Gastroesophageal sphincter (tissue), 3 donors: ENCODE measurements at regions not wholly inside any gene's neighbourhood (a gene's known extent, or its start where the extent isn't known, plus 50 kb on each side); places are given as distances from the start of the nearest gene placed in this dataset.

Experiments
- EP300 ChIP-seq: sonication (generic); formaldehyde crosslinking; IDR thresholded peaks from one replicate; pipeline ENCODE4 v1.6.1; 2017; ENCODE audit warnings: antibody characterized with exemption, mild to moderate bottlenecking
- POLR2A ChIP-seq, 2 donors: fragments of 450-650 bp; IDR thresholded peaks; one replicate each; pipeline ENCODE4 v1.6.1; 2017; ENCODE audit warnings: antibody characterized with exemption in 2 of 2, mild to moderate bottlenecking in 2 of 2, moderate library complexity in 1 of 2
- TF ChIP-seq, protein P1 (sequence below), 4 experiments: fragments of 200-600 bp in 2 of 4; fragments of 450-650 bp in 2 of 4; sonication (generic) in 1 of 4; IDR thresholded peaks; one replicate each; pipeline ENCODE4 v1.5.1; 2017 to 2019; ENCODE audit warnings: antibody characterized with exemption in 4 of 4, mild to moderate bottlenecking in 2 of 4, moderate library complexity in 2 of 4

DNA sequence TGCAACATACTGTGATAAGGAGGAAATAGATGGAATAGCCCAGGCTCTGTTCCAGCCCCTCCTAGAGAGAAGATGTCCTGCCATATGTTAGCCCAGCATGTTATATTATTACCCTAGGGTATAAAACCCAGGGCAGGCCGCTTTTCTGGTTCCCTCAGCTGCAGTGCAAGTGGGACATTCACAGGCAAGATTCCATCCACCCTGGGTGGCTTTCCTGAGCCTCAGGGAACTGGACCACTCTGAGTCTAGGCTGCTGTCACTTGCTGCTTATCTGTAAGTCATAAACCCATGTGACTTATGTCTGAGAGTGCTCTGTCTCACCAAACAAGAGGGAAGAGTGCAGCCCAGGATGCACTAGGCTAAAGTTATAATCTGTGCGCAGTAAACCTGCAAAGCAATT is 413.2 kb downstream of the MZT1 start:
- TF ChIP-seq, protein P1, sequence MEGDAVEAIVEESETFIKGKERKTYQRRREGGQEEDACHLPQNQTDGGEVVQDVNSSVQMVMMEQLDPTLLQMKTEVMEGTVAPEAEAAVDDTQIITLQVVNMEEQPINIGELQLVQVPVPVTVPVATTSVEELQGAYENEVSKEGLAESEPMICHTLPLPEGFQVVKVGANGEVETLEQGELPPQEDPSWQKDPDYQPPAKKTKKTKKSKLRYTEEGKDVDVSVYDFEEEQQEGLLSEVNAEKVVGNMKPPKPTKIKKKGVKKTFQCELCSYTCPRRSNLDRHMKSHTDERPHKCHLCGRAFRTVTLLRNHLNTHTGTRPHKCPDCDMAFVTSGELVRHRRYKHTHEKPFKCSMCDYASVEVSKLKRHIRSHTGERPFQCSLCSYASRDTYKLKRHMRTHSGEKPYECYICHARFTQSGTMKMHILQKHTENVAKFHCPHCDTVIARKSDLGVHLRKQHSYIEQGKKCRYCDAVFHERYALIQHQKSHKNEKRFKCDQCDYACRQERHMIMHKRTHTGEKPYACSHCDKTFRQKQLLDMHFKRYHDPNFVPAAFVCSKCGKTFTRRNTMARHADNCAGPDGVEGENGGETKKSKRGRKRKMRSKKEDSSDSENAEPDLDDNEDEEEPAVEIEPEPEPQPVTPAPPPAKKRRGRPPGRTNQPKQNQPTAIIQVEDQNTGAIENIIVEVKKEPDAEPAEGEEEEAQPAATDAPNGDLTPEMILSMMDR (IDR thresholded peaks at IDR 0.05): no peak
- no peak for TF ChIP-seq EP300
- no peak for TF ChIP-seq POLR2A (IDR thresholded peaks at IDR 0.05)
